HEK293 (cell line): ENCODE measurements at regions not wholly inside any gene's neighbourhood (a gene's known extent, or its start where the extent isn't known, plus 50 kb on each side); places are given as distances from the start of the nearest gene placed in this dataset.

Experiments used
- CTCF ChIA-PET: fragments of 350-600 bp; formaldehyde crosslinking; extraction: SDS; loops from one replicate; lab custom pipeline; 2021; ENCODE audit warnings: antibody characterized with exemption; lab: Yijun Ruan, JAX
- POLR2A ChIA-PET: fragments of 300-600 bp; formaldehyde crosslinking; extraction: SDS; loops from one replicate; lab custom pipeline; 2020; ENCODE audit warnings: antibody characterized with exemption, inconsistent platforms; lab: Yijun Ruan, JAX
- H3K27ac ChIP-seq: fragments of 200-500 bp; sonication (Bioruptor generic); 2 replicates; pipeline ENCODE4 v1.5.1; 2014; ENCODE audit warnings: low read depth, low read length, control low read depth, inconsistent platforms; ENCODE audit errors: extremely low read depth
- H3K36me3 ChIP-seq, 2 experiments: fragments of 200-500 bp in 1 of 2; sonication (Bioruptor generic) in 1 of 2; 1 replicate in 1 of 2; 2 replicates in 1 of 2; pipeline ENCODE4 v1.5.1; 2014 to 2017; ENCODE audit warnings: inconsistent platforms in 2 of 2, low read length in 2 of 2; ENCODE audit not compliant: control insufficient read depth in 2 of 2, insufficient read depth in 1 of 2
- H3K4me1 ChIP-seq: fragments of 200-500 bp; sonication (Bioruptor generic); 2 replicates; pipeline ENCODE4 v1.5.1; 2014; ENCODE audit warnings: mild to moderate bottlenecking, low read length, inconsistent platforms; ENCODE audit not compliant: control insufficient read depth, insufficient read depth
- H3K4me3 ChIP-seq: 2 replicates; pipeline ENCODE4 v1.5.1; 2011; ENCODE audit warnings: low read depth, mild to moderate bottlenecking, control low read depth, low read length, moderate library complexity
- H3K9me3 ChIP-seq: fragments of 200-500 bp; sonication (Bioruptor generic); 2 replicates; pipeline ENCODE4 v1.5.1; 2014; ENCODE audit warnings: low read depth, low read length, inconsistent platforms; ENCODE audit not compliant: control insufficient read depth, insufficient read depth
- FEZF1 ChIP-seq: fragments of 450-650 bp; formaldehyde crosslinking; IDR thresholded peaks from 2 replicates; pipeline ENCODE4 v1.5.1; 2016; ENCODE audit warnings: missing biosample characterization, missing genetic modification characterization
- KLF16 ChIP-seq: fragments of 450-650 bp; formaldehyde crosslinking; IDR thresholded peaks from 2 replicates; pipeline ENCODE4 v1.5.1; 2017; ENCODE audit warnings: missing biosample characterization, missing genetic modification characterization
- MEIS1 ChIP-seq: sonication (generic); formaldehyde crosslinking; IDR thresholded peaks from 2 replicates; pipeline ENCODE4 v1.8.1; 2022; ENCODE audit warnings: missing genetic modification reagents, mild to moderate bottlenecking, borderline replicate concordance
- SP3 ChIP-seq: fragments of 450-650 bp; formaldehyde crosslinking; IDR thresholded peaks from 2 replicates; pipeline ENCODE4 v1.5.1; 2016; ENCODE audit warnings: missing biosample characterization, missing genetic modification characterization
- ZNF114 ChIP-seq: fragments of 450-650 bp; formaldehyde crosslinking; IDR thresholded peaks from 2 replicates; pipeline ENCODE4 v1.5.0; 2017; ENCODE audit warnings: missing biosample characterization, missing genetic modification characterization
- ZNF19 ChIP-seq: fragments of 450-650 bp; formaldehyde crosslinking; IDR thresholded peaks from 2 replicates; pipeline ENCODE4; 2016; ENCODE audit warnings: missing biosample characterization, missing genetic modification characterization, low read depth
- ZNF2 ChIP-seq: fragments of 450-650 bp; formaldehyde crosslinking; IDR thresholded peaks from 2 replicates; pipeline ENCODE4 v1.5.1; 2016; ENCODE audit warnings: missing biosample characterization, missing genetic modification characterization
- ZNF280D ChIP-seq: fragments of 450-650 bp; formaldehyde crosslinking; IDR thresholded peaks from 2 replicates; pipeline ENCODE4 v1.5.1; 2016; ENCODE audit warnings: missing biosample characterization, missing genetic modification characterization
- ZNF292 ChIP-seq: fragments of 450-650 bp; formaldehyde crosslinking; IDR thresholded peaks from 2 replicates; pipeline ENCODE4 v1.5.1; 2016; ENCODE audit warnings: low read depth, missing biosample characterization, missing genetic modification characterization, borderline replicate concordance
- ZNF521 ChIP-seq: fragments of 450-650 bp; formaldehyde crosslinking; IDR thresholded peaks from 2 replicates; pipeline ENCODE4 v1.5.1; 2017; ENCODE audit warnings: missing biosample characterization, mild to moderate bottlenecking, missing genetic modification characterization
- ZNF561 ChIP-seq: fragments of 450-650 bp; IDR thresholded peaks from 2 replicates; pipeline ENCODE4 v1.5.1; 2018; ENCODE audit warnings: missing biosample characterization, missing genetic modification characterization, borderline replicate concordance
- ZNF660 ChIP-seq: fragments of 450-650 bp; IDR thresholded peaks from 2 replicates; pipeline ENCODE4 v1.5.1; 2018; ENCODE audit warnings: missing biosample characterization, mild to moderate bottlenecking, missing genetic modification characterization
- ZSCAN30 ChIP-seq: fragments of 450-650 bp; IDR thresholded peaks from 2 replicates; pipeline ENCODE4 v1.5.1; 2018; ENCODE audit warnings: missing biosample characterization, mild to moderate bottlenecking, missing genetic modification characterization, moderate library complexity
- TF ChIP-seq, protein P1 (sequence below): IDR thresholded peaks from 2 replicates; pipeline ENCODE4 v1.6.1; 2011; ENCODE audit warnings: mild to moderate bottlenecking, low read depth, low read length, borderline replicate concordance
- TF ChIP-seq, protein P2 (sequence below): fragments of 450-650 bp; formaldehyde crosslinking; optimal IDR thresholded peaks from 2 replicates; pipeline ENCODE3; 2016; ENCODE audit warnings: missing biosample characterization, mild to moderate bottlenecking, missing genetic modification characterization
- TF ChIP-seq, protein P3 (sequence below): fragments of 450-650 bp; formaldehyde crosslinking; IDR thresholded peaks from 2 replicates; pipeline ENCODE4 v1.5.1; 2017; ENCODE audit warnings: missing biosample characterization, missing genetic modification characterization
- TF ChIP-seq, protein P4 (sequence below): fragments of 450-650 bp; formaldehyde crosslinking; IDR thresholded peaks from 2 replicates; pipeline ENCODE4 v1.5.1; 2016; ENCODE audit warnings: missing biosample characterization, missing genetic modification characterization
- TF ChIP-seq, protein P5 (sequence below): fragments of 450-650 bp; formaldehyde crosslinking; IDR thresholded peaks from 2 replicates; pipeline ENCODE4 v1.5.1; 2016; ENCODE audit warnings: missing biosample characterization, missing genetic modification characterization, borderline replicate concordance

GRCh38 chr5:39880985-39881384, 456.2 kb upstream of the DAB2 start (continued):
- TF ChIP-seq ZNF280D (tag by site-specific recombination) (no peak), SP3 (no peak), ZNF660 (tag by site-specific recombination) (no peak), MEIS1 (CRISPR knock-in tag) (no peak), ZNF521 (tag by site-specific recombination) (no peak)
- TF ChIP-seq, protein P1, sequence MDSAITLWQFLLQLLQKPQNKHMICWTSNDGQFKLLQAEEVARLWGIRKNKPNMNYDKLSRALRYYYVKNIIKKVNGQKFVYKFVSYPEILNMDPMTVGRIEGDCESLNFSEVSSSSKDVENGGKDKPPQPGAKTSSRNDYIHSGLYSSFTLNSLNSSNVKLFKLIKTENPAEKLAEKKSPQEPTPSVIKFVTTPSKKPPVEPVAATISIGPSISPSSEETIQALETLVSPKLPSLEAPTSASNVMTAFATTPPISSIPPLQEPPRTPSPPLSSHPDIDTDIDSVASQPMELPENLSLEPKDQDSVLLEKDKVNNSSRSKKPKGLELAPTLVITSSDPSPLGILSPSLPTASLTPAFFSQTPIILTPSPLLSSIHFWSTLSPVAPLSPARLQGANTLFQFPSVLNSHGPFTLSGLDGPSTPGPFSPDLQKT = no peak
- TF ChIP-seq, protein P2, sequence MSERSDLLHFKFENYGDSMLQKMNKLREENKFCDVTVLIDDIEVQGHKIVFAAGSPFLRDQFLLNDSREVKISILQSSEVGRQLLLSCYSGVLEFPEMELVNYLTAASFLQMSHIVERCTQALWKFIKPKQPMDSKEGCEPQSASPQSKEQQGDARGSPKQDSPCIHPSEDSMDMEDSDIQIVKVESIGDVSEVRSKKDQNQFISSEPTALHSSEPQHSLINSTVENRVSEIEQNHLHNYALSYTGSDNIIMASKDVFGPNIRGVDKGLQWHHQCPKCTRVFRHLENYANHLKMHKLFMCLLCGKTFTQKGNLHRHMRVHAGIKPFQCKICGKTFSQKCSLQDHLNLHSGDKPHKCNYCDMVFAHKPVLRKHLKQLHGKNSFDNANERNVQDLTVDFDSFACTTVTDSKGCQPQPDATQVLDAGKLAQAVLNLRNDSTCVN (tag by site-specific recombination) = no peak
- TF ChIP-seq, protein P3, sequence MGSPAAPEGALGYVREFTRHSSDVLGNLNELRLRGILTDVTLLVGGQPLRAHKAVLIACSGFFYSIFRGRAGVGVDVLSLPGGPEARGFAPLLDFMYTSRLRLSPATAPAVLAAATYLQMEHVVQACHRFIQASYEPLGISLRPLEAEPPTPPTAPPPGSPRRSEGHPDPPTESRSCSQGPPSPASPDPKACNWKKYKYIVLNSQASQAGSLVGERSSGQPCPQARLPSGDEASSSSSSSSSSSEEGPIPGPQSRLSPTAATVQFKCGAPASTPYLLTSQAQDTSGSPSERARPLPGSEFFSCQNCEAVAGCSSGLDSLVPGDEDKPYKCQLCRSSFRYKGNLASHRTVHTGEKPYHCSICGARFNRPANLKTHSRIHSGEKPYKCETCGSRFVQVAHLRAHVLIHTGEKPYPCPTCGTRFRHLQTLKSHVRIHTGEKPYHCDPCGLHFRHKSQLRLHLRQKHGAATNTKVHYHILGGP (tag by site-specific recombination) = no peak
- TF ChIP-seq, all 188 proteins: peak for 0

DNA sequence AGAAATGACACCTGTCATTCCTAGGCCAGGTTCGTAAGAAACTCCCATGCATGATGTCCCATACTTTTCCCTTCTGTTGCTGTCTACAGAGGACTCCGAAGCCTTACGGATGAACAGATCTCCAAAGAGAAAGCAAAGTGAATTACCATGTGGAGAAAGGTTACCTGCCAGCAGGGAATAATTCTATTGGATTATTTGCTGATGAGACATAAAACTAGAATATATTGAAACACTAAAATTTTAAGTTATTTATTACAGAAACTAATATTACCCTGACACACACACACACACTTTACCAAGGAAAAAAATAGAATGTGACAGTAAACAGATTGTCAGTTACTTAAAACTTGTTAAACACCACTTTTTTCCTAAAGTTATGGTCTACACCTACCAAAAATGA, 452.7 kb upstream of the DAB2 start:
- Histone ChIP-seq H3K36me3 (no peaks in the 10 kb centered on the region), H3K4me3 (no peak overlapping the region), H3K9me3 (no peaks in the 10 kb centered on the region), H3K27ac (no peak overlapping the region), H3K4me1 (no peaks in the 10 kb centered on the region)
- POLR2A ChIA-PET = no interaction called here
- CTCF ChIA-PET = no interaction called here
- TF ChIP-seq KLF16 (tag by site-specific recombination) (no peak), ZNF114 (no peak), ZNF2 (no peak), FEZF1 (tag by site-specific recombination) (no peak), ZNF660 (tag by site-specific recombination) (no peak), ZNF19 (tag by site-specific recombination) (no peak), ZNF292 (tag by site-specific recombination) (no peak), ZSCAN30 (tag by site-specific recombination) (no peak), ZNF561 (tag by site-specific recombination) (no peak)
- TF ChIP-seq, protein P4, sequence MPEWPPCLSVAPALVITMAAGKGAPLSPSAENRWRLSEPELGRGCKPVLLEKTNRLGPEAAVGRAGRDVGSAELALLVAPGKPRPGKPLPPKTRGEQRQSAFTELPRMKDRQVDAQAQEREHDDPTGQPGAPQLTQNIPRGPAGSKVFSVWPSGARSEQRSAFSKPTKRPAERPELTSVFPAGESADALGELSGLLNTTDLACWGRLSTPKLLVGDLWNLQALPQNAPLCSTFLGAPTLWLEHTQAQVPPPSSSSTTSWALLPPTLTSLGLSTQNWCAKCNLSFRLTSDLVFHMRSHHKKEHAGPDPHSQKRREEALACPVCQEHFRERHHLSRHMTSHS (tag by site-specific recombination) = no peak
- TF ChIP-seq, protein P5, sequence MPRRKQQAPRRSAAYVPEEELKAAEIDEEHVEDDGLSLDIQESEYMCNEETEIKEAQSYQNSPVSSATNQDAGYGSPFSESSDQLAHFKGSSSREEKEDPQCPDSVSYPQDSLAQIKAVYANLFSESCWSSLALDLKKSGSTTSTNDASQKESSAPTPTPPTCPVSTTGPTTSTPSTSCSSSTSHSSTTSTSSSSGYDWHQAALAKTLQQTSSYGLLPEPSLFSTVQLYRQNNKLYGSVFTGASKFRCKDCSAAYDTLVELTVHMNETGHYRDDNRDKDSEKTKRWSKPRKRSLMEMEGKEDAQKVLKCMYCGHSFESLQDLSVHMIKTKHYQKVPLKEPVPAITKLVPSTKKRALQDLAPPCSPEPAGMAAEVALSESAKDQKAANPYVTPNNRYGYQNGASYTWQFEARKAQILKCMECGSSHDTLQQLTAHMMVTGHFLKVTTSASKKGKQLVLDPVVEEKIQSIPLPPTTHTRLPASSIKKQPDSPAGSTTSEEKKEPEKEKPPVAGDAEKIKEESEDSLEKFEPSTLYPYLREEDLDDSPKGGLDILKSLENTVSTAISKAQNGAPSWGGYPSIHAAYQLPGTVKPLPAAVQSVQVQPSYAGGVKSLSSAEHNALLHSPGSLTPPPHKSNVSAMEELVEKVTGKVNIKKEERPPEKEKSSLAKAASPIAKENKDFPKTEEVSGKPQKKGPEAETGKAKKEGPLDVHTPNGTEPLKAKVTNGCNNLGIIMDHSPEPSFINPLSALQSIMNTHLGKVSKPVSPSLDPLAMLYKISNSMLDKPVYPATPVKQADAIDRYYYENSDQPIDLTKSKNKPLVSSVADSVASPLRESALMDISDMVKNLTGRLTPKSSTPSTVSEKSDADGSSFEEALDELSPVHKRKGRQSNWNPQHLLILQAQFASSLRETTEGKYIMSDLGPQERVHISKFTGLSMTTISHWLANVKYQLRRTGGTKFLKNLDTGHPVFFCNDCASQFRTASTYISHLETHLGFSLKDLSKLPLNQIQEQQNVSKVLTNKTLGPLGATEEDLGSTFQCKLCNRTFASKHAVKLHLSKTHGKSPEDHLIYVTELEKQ = no peak
